ENCODE measurements at regions not wholly inside any gene's neighbourhood (a gene's known extent, or its start where the extent isn't known, plus 50 kb on each side); places are given as distances from the start of the nearest gene placed in this dataset.

GRCh38 chr2:150307258-150307657 is 180.2 kb downstream of the RND3 start:
- no peak overlapping the region for H3K4me3 ChIP-seq
- H3K4me1 ChIP-seq (ENCODE audit: control insufficient read depth in 1 of 2, low read depth in 2 of 2) = no peaks in the 10 kb centered on the region
- H3K36me3 ChIP-seq = no peaks in the 10 kb centered on the region
- no peak for TF ChIP-seq CTCF (IDR thresholded peaks at IDR 0.05)
- peaks cover 8% of the 10 kb centered on the region for H3K9me3 ChIP-seq
- ATAC-seq (ENCODE audit: insufficient number of reproducible peaks, low FRiP score, low read depth) (no peak), DNase-seq (ENCODE audit: low spot score) (no peak)
- no peaks in the 10 kb centered on the region for H3K27me3 ChIP-seq (replicated peaks; ENCODE audit: insufficient read depth)
- no peak overlapping the region for H3K27ac ChIP-seq

- no peaks in the 10 kb centered on the region for H3K27me3 ChIP-seq (replicated peaks; ENCODE audit: insufficient read depth)
- no peak overlapping the region for H3K4me3 ChIP-seq
- ATAC-seq (ENCODE audit: insufficient number of reproducible peaks, low FRiP score, low read depth) = no peak
These were observed 184.2 kb downstream of the RND3 start for GRCh38 chr2:150303281-150303680.

GRCh38 chr2:150298571-150299305 is 188.7 kb downstream of the RND3 start:
- Histone ChIP-seq H3K9me3 (peaks cover 8% of the 10 kb centered on the region), H3K4me1 (ENCODE audit: control insufficient read depth in 1 of 2, low read depth in 2 of 2) (peaks cover 0 to 6% of the 10 kb centered on the region in 2 donors), H3K27me3 (replicated peaks; ENCODE audit: insufficient read depth) (no peaks in the 10 kb centered on the region), H3K36me3 (no peaks in the 10 kb centered on the region), H3K4me3 (no peak overlapping the region), H3K27ac (no peak overlapping the region)
- no peak for TF ChIP-seq CTCF (IDR thresholded peaks at IDR 0.05)
- DNase-seq (ENCODE audit: low spot score) (no peak), ATAC-seq (ENCODE audit: insufficient number of reproducible peaks, low FRiP score, low read depth) (no peak)

More at GRCh38 chr2:150303281-150303680, 184.2 kb downstream of the RND3 start:
- Histone ChIP-seq H3K4me1 (ENCODE audit: control insufficient read depth in 1 of 2, low read depth in 2 of 2) (no peaks in the 10 kb centered on the region), H3K27ac (no peak overlapping the region), H3K36me3 (no peaks in the 10 kb centered on the region), H3K9me3 (peaks cover 8% of the 10 kb centered on the region)
- no peak for DNase-seq (ENCODE audit: low spot score)
- TF ChIP-seq CTCF (IDR thresholded peaks at IDR 0.05) = no peak

- H3K27ac ChIP-seq = no peak overlapping the region
- H3K27me3 ChIP-seq (replicated peaks; ENCODE audit: insufficient read depth) = no peaks in the 10 kb centered on the region
- H3K36me3 ChIP-seq = no peaks in the 10 kb centered on the region
- DNase-seq (ENCODE audit: low spot score) (no peak), ATAC-seq (ENCODE audit: insufficient number of reproducible peaks, low FRiP score, low read depth) (no peak)
- no peak overlapping the region for H3K4me3 ChIP-seq
- peaks cover 0 to 6% of the 10 kb centered on the region in 2 donors for H3K4me1 ChIP-seq (ENCODE audit: control insufficient read depth in 1 of 2, low read depth in 2 of 2)
- H3K9me3 ChIP-seq = no peaks in the 10 kb centered on the region
- TF ChIP-seq CTCF (IDR thresholded peaks at IDR 0.05) = no peak
These were observed 190.5 kb downstream of the RND3 start for GRCh38 chr2:150296770-150297546.

GRCh38 chr2:150295544-150295943 is 191.9 kb downstream of the RND3 start:
- ATAC-seq (ENCODE audit: insufficient number of reproducible peaks, low FRiP score, low read depth) (no peak), DNase-seq (ENCODE audit: low spot score) (no peak)
- H3K4me1 ChIP-seq (ENCODE audit: control insufficient read depth in 1 of 2, low read depth in 2 of 2) = peaks cover 0 to 6% of the 10 kb centered on the region in 2 donors
- no peaks in the 10 kb centered on the region for H3K9me3 ChIP-seq
- no peaks in the 10 kb centered on the region for H3K36me3 ChIP-seq
- H3K27me3 ChIP-seq (replicated peaks; ENCODE audit: insufficient read depth) = no peaks in the 10 kb centered on the region
- H3K27ac ChIP-seq = no peak overlapping the region
- H3K4me3 ChIP-seq = no peak overlapping the region
- no peak for TF ChIP-seq CTCF (IDR thresholded peaks at IDR 0.05)

All from thoracic aorta (tissue), 2 donors.